ENCODE measurements at regions not wholly inside any gene's neighbourhood (a gene's known extent, or its start where the extent isn't known, plus 50 kb on each side); places are given as distances from the start of the nearest gene placed in this dataset.
"Not testable (repeated sequence)": the region's sequence is repeated elsewhere in the genome, so short reads cannot be mapped to it uniquely, and the experiment has no call there.

- not testable (repeated sequence) for TF ChIP-seq CTCF, EZH2 (IDR thresholded peaks at IDR 0.05)
These were observed 149.2 kb downstream of the PCDH7 start for GRCh38 chr4:30869387-30869786.

Measured in neural progenitor cell (in vitro differentiated cells).